Cardiac septum (tissue), 1 donor: ENCODE measurements at regions not wholly inside any gene's neighbourhood (a gene's known extent, or its start where the extent isn't known, plus 50 kb on each side); places are given as distances from the start of the nearest gene placed in this dataset.
"Not testable (repeated sequence)": the region's sequence is repeated elsewhere in the genome, so short reads cannot be mapped to it uniquely, and the experiment has no call there.

Experiments used
- DNase-seq: peaks from one replicate; pipeline ENCODE4 v3.0.0-alpha.2; 2020; ENCODE audit warnings: low spot score
- intact Hi-C: fragments of 100-400 bp; cut with DNase I; formaldehyde crosslinking; loops from one replicate; pipeline ENCODE4 v1.14.0; 2022
- donor health status: DM: no; HTN: no; CAD: no.

DNA sequence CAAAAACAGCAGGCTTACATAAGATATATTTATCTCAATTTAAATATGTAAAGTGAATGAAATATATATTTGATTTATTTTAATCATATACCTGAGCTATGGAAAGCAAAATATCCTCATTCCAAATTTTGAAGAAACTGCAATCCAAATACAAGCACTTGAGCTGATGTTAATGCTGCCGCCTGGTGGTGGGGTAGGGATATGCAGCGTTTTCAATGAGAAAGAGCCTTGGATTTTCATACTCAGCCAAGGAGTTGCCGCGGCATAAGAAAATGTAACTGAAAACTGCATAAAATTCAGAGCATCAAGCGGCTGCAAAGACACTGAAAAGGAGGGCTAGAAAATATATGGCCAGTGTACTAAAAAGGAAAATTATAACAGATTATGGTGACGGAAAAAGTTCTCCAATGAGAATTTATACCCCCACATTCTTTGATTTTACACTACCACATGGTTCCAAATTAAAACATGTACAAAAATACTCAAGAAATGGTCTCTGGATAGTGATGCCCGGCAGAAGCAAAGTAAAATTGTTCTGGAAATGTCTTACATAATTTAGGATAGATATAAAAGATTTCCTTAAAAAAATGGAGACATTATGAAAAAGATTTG is 660.3 kb upstream of the PITX2 start:
- DNase-seq, result no peak
- intact Hi-C loops, result loop anchor here (5.0 kb wide), 1 partner anchor 651 kb away; no protein-coding TSS in a partner anchor

DNA sequence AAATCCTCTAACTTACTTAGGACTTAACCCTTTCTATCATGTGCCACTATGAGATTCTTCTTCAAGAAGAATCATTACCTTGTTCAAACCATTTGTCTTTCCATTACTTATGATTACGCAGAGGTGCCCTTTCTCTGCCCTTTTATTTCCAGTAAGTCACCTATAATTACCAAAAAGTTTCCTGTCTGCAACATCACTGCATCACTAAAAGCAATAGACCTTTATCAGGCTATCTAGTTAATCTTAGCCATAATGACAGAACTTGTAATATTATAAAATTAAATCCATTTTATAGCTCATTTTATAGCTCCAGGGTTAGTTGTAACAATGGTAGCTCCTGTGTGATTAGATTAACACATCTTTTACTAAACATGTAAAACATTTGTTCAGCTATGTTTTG is 673.6 kb upstream of the PITX2 start:
- no peak for DNase-seq
- intact Hi-C loops, result no loop called here

DNA sequence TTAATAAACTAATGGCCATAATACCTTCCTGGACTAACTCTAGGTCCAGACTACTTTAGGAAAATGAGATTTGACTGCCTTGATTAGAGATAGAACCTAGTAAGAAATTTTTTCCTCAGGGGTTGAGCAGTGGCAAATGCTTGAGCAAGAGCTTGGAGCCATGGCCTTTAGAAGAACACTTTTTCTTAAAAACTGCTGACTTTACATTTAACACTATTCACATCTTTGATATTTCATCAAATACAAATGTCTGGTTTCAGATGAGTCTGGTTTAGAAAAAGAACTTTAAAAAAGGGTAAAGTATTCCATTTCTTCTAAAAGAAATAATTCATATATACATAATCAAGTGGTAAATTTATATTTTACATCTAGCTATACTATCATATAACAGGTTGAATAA is 680.9 kb upstream of the PITX2 start:
- intact Hi-C loops, result no loop called here
- DNase-seq, result no peak

DNA sequence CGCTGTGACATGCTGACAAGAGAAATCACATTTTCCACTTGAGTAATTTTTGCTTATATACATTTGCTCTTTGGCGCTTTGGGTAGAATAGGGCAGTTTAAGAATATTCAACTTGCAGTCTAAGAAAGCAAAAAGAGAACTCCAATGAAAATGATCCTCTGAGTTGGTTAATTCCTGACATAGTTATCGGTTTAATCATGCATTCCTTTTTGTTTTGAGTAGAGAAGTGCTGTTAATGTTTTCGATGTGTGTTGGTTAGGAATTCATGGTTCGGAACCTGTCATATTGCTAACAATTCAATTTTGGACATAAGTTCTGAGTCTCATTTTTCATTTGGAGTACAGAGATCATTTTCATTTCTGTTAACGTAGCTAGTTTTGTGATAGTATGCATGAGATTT is 700.6 kb upstream of the PITX2 start:
- intact Hi-C loops, result no loop called here
- no peak for DNase-seq

DNA sequence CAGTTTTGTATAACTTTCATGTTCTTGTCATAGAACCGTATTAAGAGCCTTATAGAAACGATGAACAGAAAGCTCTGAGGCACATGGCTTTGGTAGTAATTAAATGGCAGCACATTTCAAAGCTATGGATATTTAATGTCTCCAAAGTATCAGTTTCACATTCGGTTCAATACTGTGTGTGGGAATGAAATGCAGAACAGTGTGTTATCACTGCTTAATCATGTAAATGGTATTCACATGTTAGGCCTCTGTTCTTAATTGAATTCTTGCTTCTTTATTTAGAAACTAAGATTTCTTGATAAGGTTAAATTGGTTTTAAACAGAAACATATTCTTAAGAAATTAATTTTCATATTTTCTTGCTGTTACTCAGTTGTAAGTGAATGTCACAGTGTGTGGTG is 701.0 kb upstream of the PITX2 start:
- intact Hi-C loops, result no loop called here
- no peak for DNase-seq

DNA sequence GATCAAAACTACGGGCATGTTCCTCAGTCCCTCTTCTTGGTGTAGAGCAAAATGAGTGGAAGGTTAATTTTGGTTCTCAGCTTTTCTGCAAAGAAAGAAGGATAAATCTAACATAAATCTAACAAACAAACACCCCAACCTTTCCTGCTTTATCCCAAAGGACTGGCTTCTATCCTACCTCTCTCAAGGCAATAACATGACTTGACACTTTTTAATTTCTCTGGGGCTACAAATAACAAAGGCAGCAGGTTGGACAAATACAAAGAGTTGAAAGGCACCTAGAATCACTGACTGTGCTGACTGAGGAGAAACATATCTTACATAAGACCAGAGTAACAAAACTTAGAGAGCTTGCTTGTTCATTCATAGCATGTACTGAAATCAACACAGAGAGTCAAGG is 703.6 kb upstream of the PITX2 start:
- intact Hi-C loops, result no loop called here
- DNase-seq, result no peak

DNA sequence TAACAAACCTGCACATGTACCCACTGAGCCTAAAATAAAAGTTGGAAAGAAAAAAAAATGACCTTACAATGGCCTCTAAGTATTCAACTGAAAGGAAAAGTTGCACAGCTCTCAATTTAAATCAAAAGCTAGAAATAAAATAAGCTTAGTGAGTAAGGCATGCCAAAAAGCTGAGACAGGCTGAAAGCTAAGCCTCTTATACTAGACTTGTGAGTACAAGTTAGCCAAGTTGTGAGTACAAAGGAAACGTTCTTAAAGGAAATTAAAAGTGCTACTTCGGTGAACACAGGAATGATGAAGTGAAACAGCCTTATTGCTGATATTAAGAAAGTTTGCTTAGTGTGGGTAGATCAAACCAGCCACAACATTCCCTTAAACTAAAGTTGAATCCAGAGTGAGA is 707.9 kb upstream of the PITX2 start:
- intact Hi-C loops, result no loop called here
- DNase-seq, result no peak

DNA sequence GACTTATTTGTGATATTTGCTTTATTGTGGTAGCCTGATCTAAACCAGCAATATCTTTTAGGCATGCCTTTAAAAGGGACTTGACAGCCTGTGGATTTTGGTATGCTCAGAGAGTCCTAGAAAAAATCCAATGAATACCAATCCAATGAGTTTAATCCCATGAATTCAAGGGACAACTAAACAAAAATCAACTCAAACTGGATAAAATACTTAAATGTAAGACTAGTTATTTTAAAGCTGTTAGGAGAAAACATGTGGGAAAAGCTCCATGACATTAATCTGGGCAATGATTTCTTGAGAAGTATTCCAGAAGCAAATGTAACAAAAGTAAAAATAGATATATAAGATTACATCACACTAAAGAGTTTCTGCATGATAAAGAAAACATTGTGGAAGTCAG is 711.5 kb upstream of the PITX2 start:
- DNase-seq, result no peak

DNA sequence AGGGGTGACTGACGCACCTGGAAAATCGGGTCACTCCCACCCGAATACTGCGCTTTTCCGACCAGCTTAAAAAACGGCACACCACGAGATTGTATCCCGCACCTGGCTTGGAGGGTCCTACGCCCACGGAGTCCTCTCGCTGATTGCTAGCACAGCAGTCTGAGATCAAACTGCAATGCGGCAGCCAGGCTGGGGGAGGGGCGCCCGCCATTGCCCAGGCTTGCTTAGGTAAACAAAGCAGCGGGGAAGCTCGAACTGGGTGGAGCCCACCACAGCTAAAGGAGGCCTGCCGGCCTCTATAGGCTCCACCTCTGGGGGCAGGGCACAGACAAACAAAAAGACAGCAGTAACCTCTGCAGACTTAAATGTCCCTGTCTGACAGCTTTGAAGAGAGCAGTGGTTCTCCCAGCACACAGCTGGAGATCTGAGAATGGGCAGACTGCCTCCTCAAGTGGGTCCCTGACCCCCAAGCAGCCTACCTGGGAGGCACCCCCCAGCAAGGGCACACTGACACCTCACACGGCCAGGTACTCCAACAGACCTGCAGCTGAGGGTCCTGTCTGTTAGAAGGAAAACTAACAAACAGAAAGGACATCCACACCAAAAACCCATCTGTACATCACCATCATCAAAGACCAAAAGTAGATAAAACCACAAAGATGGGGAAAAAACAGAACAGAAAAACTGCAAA is 714.5 kb upstream of the PITX2 start:
- DNase-seq, intact Hi-C loops: not testable (repeated sequence)

More for the DNA sequence above, 711.5 kb upstream of the PITX2 start:
- intact Hi-C loops, result no loop called here

DNA sequence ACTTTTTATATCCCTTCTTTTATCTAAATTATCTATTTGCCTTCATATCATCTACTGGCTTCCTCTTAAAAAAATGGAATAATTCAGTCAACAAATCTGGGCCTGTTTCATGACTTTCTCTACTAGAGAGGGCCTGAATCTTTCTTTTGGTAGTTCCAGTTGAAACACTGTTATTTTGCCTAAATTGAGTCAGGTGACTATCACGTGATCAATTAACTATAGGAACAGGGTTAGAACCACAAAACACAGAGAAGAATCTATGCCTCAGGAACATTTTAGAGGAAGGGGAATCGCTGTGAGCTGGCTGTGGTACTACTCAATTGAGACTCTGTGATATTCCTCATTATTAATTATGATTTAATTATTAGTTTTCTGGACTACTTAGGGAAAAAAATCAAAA is 736.7 kb upstream of the PITX2 start:
- intact Hi-C loops, result no loop called here
- DNase-seq, result no peak

DNA sequence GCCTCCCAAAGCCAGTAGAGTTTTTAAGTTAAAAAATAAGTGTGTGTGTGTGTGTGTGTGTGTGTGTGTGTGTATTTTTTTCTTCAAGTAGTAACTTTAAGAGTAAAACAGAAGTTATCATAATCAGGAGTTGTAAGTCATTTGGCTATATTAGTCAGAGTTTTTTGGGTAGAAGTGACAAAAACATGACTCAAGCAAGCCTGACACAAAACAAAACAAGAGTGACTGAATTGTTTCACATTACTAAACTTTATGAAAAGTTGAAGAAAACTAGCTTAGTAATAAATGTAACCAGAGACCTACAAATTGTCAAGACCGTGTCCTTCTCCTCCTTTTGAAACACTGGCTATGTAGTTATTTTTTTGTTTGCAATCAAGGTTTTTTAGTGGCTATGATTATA is 738.0 kb upstream of the PITX2 start:
- intact Hi-C loops, result no loop called here
- no peak for DNase-seq

DNA sequence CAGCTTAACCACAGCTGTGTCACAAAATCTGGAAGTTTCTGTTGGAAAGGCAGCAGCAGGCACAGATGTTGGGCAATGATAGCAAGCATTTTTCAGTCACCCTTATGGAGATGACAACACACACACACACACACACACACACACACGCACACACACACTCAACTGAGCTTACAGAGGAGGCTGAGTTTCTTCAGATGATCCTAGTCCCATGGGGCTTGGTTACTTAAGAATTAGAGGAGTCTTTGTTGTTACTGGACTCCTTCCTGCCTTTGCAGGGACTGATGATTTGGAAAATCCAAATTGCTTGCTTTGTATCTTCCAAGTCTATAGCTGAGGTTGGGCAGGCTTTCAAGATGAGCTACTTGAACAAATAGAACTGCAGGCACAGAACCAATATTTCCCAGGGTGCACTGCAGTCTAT is 740.1 kb upstream of the PITX2 start:
- no peak for DNase-seq

DNA sequence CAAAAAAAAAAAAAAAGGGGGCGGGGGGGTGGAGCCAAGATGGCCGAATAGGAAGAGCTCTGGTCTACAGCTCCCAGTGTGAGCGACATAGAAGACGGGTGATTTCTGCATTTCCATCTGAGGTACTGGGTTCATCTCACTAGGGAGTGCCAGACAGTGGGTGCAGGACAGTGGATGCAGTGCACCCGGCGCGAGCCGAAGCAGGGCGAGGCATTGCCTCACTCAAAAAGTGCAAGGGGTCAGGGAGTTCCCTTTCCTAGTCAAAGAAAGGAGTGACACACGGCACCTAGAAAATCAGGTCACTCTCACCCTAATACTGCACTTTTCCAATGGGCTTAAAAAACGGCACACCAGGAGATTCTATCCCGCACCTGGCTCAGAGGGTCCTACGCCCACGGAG is 755.0 kb upstream of the PITX2 start:
- intact Hi-C loops, DNase-seq: not testable (repeated sequence)

More for the DNA sequence above, 740.1 kb upstream of the PITX2 start:
- intact Hi-C loops, result no loop called here

DNA sequence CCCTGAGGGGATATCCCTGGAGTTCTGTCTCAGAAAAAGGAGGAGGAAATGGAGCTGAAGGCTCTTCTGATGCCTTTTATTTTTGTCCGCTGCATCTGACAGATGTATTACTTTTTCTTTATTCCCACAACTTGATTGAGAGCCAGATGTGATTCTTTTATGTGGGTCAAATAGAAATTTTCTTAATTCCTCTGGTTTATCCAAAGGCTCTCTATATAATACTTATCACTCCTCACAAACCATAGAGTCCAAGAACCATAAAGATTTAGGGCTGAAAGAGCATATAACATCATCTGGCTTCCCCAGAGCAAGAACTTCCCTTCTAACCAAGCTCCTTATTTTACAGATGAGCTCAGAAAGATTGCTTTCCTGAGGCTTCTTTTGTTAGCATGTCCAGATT is 756.7 kb upstream of the FAM241A start:
- DNase-seq, result no peak
- intact Hi-C loops, result no loop called here

DNA sequence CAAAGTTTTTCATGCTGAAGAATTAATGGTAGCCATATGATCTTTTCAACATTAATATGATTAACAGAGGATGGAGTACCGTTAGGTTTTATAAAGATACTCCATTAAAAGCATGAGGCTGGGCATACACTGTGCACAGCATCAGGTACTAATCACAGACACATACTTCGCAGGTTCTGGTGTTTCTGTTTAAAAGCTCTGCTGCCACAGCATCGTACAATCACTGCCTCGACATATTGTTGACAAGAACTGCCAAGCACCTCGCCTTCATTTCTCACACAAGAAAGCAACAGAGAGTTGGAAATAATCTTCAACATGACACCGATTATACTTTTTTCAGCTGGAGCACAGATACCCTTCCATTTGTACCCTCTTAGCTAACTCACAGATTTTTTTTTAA is 753.4 kb upstream of the FAM241A start:
- DNase-seq, result no peak
- intact Hi-C loops, result no loop called here

DNA sequence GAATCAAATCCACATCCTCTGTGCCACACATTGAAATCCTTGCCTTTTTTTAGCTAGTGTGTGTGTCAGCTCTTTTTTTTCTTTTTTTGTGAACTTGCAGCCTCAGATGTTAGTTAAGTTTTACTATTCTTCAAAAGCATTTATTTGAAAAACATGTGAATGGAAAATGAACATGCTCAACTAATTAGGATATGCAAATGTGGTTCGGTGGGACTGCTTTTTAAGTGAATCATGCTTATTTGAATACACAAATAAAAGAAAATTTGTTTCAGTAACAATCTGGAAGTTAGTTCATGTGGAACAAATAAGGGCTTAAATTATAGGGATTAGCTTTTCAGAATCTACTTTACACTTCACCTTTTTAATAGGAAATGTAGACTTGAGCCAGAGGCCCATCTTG is 751.5 kb upstream of the FAM241A start:
- intact Hi-C loops, result no loop called here
- no peak for DNase-seq

DNA sequence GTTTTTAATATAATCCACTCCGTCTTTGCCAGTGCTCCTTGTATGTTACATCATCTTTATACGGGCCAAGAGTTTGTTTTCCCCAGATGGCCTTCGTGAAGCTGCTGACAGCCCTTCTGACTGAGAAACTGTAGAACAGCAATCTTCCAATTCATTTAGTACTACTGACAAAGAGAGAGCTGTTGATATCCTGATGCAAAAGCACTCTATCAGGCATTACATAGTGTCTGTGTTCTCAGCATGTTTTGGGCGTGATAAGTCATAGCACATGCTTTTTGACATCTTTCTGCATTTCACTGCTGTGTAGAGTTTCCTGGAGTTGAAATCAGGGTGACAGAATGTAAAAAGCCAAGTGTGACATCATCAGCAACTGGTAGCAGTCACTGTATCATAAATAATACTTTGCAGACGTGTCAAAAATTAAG is 746.3 kb upstream of the FAM241A start:
- intact Hi-C loops, result no loop called here
- no peak for DNase-seq

DNA sequence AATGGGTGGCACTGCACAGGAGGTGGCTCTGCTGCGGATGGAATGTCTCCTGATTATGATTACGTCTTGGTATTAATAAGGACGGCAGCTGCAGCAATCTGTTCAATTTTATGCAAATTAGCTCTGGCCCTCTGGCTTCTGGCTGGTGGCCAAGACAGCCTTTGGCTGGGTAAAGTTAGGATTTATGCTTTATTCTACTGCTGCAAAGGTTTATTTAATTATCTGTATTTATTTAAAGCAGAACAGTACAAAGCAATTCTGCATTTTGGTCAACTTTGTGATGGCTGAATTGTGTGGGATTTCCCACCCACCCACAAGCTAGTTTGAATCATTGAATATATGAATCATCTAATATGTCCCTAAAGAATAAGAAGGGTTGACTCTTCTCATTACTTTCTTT is 745.6 kb upstream of the FAM241A start:
- intact Hi-C loops, result no loop called here
- DNase-seq, result no peak

DNA sequence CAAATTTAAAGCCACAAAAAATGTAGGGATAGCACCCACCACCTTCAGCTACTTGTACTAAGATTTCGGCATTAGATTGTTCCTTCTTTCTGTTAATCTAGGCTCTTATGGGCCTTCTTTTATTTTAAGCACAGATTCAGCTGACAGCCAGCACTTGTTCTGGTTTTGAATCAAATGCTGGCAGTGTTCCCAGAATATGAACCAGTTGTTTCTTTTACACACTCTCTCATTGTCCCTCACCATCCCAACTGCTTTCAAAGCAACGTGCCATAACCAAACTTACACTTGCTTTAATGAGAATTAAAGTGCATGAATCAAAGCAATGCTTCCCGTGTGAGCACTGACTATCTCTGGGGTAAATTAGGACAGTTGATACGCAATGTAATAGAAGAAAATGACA is 744.5 kb upstream of the FAM241A start:
- intact Hi-C loops, result no loop called here

DNA sequence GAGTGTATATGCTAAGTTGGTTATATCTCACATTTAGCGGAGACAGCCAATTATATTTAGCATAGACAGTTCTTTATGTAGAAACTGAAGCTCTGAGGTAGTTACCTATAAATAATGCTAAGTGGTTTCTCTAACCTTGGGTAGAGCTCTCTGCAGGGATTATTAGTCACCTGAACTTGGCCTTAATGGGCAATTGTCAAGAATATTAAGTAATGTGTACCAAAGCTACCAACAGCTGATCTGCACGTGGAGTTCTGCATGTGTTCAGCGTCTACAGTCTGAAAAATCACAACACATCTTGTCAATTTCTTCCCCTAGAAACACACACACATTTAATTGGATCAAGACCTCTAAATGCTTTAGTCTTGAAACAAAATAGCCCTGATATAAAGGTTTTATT is 740.6 kb upstream of the FAM241A start:
- intact Hi-C loops, result no loop called here

More for the DNA sequence above, 744.5 kb upstream of the FAM241A start:
- no peak for DNase-seq

DNA sequence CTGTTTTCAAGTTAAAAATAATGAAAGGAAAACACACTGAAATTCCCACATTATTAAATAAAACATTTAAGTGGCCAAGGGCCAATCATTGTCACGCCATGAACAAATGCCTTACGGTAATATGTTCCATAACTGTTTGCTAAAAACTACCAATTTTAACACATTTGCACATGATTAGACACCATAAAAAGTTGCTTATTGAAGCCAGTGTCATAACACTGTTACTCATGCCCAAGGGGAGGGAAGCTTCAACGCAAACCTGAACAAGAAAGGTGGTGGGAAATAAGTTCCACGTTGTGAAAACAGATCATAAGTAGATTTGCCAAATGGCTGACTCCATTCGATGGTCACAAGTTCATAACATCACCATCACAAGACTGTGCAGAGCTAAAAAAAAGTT is 739.3 kb upstream of the FAM241A start:
- intact Hi-C loops, result no loop called here

More for the DNA sequence above, 740.6 kb upstream of the FAM241A start:
- no peak for DNase-seq

DNA sequence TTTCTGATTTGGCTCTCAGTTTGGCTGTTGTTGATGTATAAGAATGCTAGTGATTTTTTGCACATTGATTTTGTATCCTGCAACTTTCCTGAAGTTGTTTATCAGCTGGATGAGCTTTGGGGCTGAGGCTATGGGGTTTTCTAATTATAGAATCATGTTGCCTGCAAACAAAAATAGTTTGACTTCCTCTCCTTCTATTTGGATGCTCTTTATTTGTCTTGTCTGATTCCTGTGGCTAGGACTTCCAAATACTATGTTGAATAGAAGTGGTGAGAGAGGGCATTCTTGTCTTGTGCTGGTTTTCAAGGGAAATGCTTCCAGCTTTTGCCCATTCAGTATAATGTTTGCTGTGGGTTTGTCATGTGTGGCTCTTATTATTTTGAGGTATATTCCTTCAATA is 734.7 kb upstream of the FAM241A start:
- intact Hi-C loops, result no loop called here

More for the DNA sequence above, 739.3 kb upstream of the FAM241A start:
- no peak for DNase-seq

More for the DNA sequence above, 734.7 kb upstream of the FAM241A start:
- DNase-seq, result no peak
